H1 (cell line): ENCODE measurements at regions not wholly inside any gene's neighbourhood (a gene's known extent, or its start where the extent isn't known, plus 50 kb on each side); places are given as distances from the start of the nearest gene placed in this dataset.

Experiments
- CTCF ChIA-PET: fragments of 300-600 bp; sonication (Branson Sonifier 250); formaldehyde crosslinking; loops from one replicate; lab custom pipeline; 2021; ENCODE audit not compliant: partially characterized antibody; lab: Charles Lee
- POLR2A ChIA-PET: fragments of 300-600 bp; sonication (Branson Sonifier 250); formaldehyde crosslinking; loops from one replicate; lab custom pipeline; 2021; ENCODE audit warnings: inconsistent platforms; ENCODE audit not compliant: partially characterized antibody; lab: Charles Lee
- DNase-seq, 2 experiments: peaks; one replicate each; pipeline versions ENCODE4 v3.0.0 to v3.0.0-alpha.2; 2010 to 2022; ENCODE audit warnings: low spot score in 2 of 2, low read depth in 1 of 2, mixed read lengths in 1 of 2
- FAIRE-seq: peaks from 2 replicates; lab custom pipeline; 2011; peaks lifted over from hg19 to GRCh38; lab: Jason Lieb, UNC
- H2AFZ ChIP-seq: 2 replicates; pipeline ENCODE4 v1.8.1; 2012; ENCODE audit warnings: low read length, inconsistent platforms
- H2AK5ac ChIP-seq: 2 replicates; pipeline ENCODE4 v1.6.1; 2013; ENCODE audit warnings: low read depth, low read length
- H2BK120ac ChIP-seq: replicated peaks from 2 replicates; pipeline ENCODE3; 2013; ENCODE audit warnings: low read depth, low read length, inconsistent platforms
- H2BK12ac ChIP-seq: 2 replicates; pipeline ENCODE4 v1.6.1; 2013; ENCODE audit warnings: low read depth, low read length
- H2BK15ac ChIP-seq: 2 replicates; pipeline ENCODE4 v1.6.1; 2013; ENCODE audit warnings: low read length
- H2BK20ac ChIP-seq: 2 replicates; pipeline ENCODE4 v1.6.1; 2013; ENCODE audit warnings: low read length
- H2BK5ac ChIP-seq: 2 replicates; pipeline ENCODE4 v1.6.1; 2013; ENCODE audit warnings: low read depth, low read length
- H3K14ac ChIP-seq: 2 replicates; pipeline ENCODE4 v1.6.1; 2013; ENCODE audit warnings: inconsistent platforms; ENCODE audit not compliant: insufficient read length
- H3K18ac ChIP-seq: 2 replicates; pipeline ENCODE4 v1.6.1; 2013; ENCODE audit warnings: low read length; ENCODE audit errors: extremely low read depth
- H3K23ac ChIP-seq: 2 replicates; pipeline ENCODE4 v1.6.1; 2013; ENCODE audit warnings: inconsistent platforms; ENCODE audit not compliant: insufficient read length
- H3K23me2 ChIP-seq: 2 replicates; pipeline ENCODE4 v1.6.1; 2013; ENCODE audit warnings: low read depth, low read length
- H3K27ac ChIP-seq: 2 replicates; pipeline ENCODE4 v1.6.1; 2011; ENCODE audit warnings: low read depth, low read length, inconsistent platforms
- H3K27me3 ChIP-seq, 4 experiments: replicated peaks in 1 of 4; 1 replicate in 1 of 4; 2 replicates in 3 of 4; pipeline versions ENCODE4 v1.6.1 to v1.8.1; 2011 to 2013; ENCODE audit warnings: low read length in 3 of 4, mild to moderate bottlenecking in 3 of 4, inconsistent platforms in 2 of 4, mixed read lengths in 2 of 4, moderate library complexity in 1 of 4; ENCODE audit not compliant: control insufficient read depth in 3 of 4, insufficient read depth in 3 of 4; ENCODE audit errors: extremely low read depth in 1 of 4
- H3K36me3 ChIP-seq, 4 experiments: 2 replicates each; pipeline versions ENCODE4 v1.6.1 to v1.8.1; 2011 to 2013; ENCODE audit warnings: mild to moderate bottlenecking in 4 of 4, low read length in 3 of 4, moderate library complexity in 2 of 4, control low read depth in 1 of 4, inconsistent platforms in 1 of 4; ENCODE audit not compliant: insufficient read depth in 4 of 4, control insufficient read depth in 2 of 4
- H3K4ac ChIP-seq: replicated peaks from 2 replicates; pipeline ENCODE3; 2013; ENCODE audit warnings: low read length, low read depth, mixed read lengths, inconsistent platforms; ENCODE audit not compliant: insufficient read length
- H3K4me1 ChIP-seq, 4 experiments: replicated peaks in 1 of 4; 1 replicate in 1 of 4; 2 replicates in 3 of 4; pipeline versions ENCODE4 v1.6.1 to v1.8.1; 2011 to 2013; ENCODE audit warnings: low read length in 3 of 4, inconsistent platforms in 2 of 4, mixed read lengths in 1 of 4; ENCODE audit not compliant: insufficient read depth in 4 of 4, control insufficient read depth in 3 of 4
- H3K4me2 ChIP-seq, 2 experiments: 2 replicates each; pipeline versions ENCODE4 v1.6.1 to v1.8.1; 2011 to 2013; ENCODE audit warnings: low read depth in 2 of 2, low read length in 2 of 2, control low read depth in 1 of 2, inconsistent platforms in 1 of 2, mild to moderate bottlenecking in 1 of 2; ENCODE audit not compliant: insufficient read depth in 1 of 2
- H3K4me3 ChIP-seq, 4 experiments: fragments of 200-600, 300-600 bp in 1 of 4; sonication (generic), shearing (Covaris generic), sonication (Bioruptor Twin) in 1 of 4; 2 replicates each; pipeline versions ENCODE4 v1.5.1 to v1.8.1; 2011 to 2016; ENCODE audit warnings: low read length in 4 of 4, low read depth in 3 of 4, control low read depth in 2 of 4, inconsistent platforms in 2 of 4, mild to moderate bottlenecking in 2 of 4, mixed read lengths in 1 of 4, moderate library complexity in 1 of 4; ENCODE audit not compliant: insufficient read depth in 2 of 4; ENCODE audit errors: extremely low read depth in 1 of 4
- H3K56ac ChIP-seq: replicated peaks from 2 replicates; pipeline ENCODE3; 2013; ENCODE audit warnings: low read depth, mild to moderate bottlenecking, mixed read lengths, low read length, inconsistent platforms; ENCODE audit not compliant: insufficient read length
- H3K79me1 ChIP-seq: 2 replicates; pipeline ENCODE4 v1.6.1; 2013; ENCODE audit warnings: low read depth, low read length, control low read depth
- H3K79me2 ChIP-seq, 2 experiments: 2 replicates each; pipeline versions ENCODE4 v1.6.1 to v1.8.1; 2012 to 2013; ENCODE audit warnings: low read length in 2 of 2, mild to moderate bottlenecking in 2 of 2, inconsistent platforms in 1 of 2; ENCODE audit not compliant: insufficient read depth in 2 of 2, control insufficient read depth in 1 of 2
- H3K9ac ChIP-seq, 4 experiments: replicated peaks in 1 of 4; 1 replicate in 1 of 4; 2 replicates in 3 of 4; pipeline versions ENCODE4 v1.6.1 to v1.8.1; 2011 to 2013; ENCODE audit warnings: low read depth in 3 of 4, low read length in 3 of 4, control low read depth in 2 of 4, mild to moderate bottlenecking in 2 of 4, moderate library complexity in 2 of 4, inconsistent platforms in 1 of 4; ENCODE audit errors: extremely low read depth in 1 of 4
- H3K9me3 ChIP-seq, 2 experiments: 2 replicates each; pipeline versions ENCODE4 v1.6.1 to v1.8.1; 2012 to 2013; ENCODE audit warnings: mild to moderate bottlenecking in 2 of 2, moderate library complexity in 2 of 2, control low read depth in 1 of 2, inconsistent platforms in 1 of 2, low read depth in 1 of 2, low read length in 1 of 2, mixed read lengths in 1 of 2; ENCODE audit not compliant: insufficient read depth in 2 of 2
- H4K20me1 ChIP-seq, 2 experiments: replicated peaks in 1 of 2; 2 replicates each; pipeline versions ENCODE3 to v1.8.1; 2011 to 2013; ENCODE audit warnings: inconsistent platforms in 2 of 2, low read length in 2 of 2, mild to moderate bottlenecking in 1 of 2; ENCODE audit not compliant: insufficient read depth in 2 of 2, control insufficient read depth in 1 of 2
- H4K5ac ChIP-seq: 2 replicates; pipeline ENCODE4 v1.6.1; 2013; ENCODE audit warnings: low read length, low read depth, mixed read lengths, inconsistent platforms; ENCODE audit not compliant: insufficient read length
- H4K8ac ChIP-seq: 2 replicates; pipeline ENCODE4 v1.8.0; 2013; ENCODE audit warnings: mild to moderate bottlenecking, moderate library complexity, low read length, inconsistent platforms; ENCODE audit not compliant: insufficient read depth; ENCODE audit errors: extremely low read depth
- H4K91ac ChIP-seq: replicated peaks from 2 replicates; pipeline ENCODE3; 2013; ENCODE audit warnings: low read length, mixed read lengths, inconsistent platforms; ENCODE audit not compliant: insufficient read length
- BCL11A ChIP-seq, 2 experiments: IDR thresholded peaks; one replicate each; pipeline ENCODE4 v1.6.1; 2011; ENCODE audit warnings: low read depth in 2 of 2, low read length in 2 of 2, mild to moderate bottlenecking in 2 of 2
- CBX8 ChIP-seq: fragments of 300-800, 300-1000 bp; sonication (generic); IDR thresholded peaks from 2 replicates; pipeline ENCODE4 v1.7.1; 2016; ENCODE audit warnings: low read depth, low read length, borderline replicate concordance
- CEBPB ChIP-seq: IDR thresholded peaks from 2 replicates; pipeline ENCODE4 v1.6.1; 2012; ENCODE audit warnings: low read depth, low read length
- CHD1 ChIP-seq: IDR thresholded peaks from 2 replicates; pipeline ENCODE4 v1.6.1; 2012; ENCODE audit warnings: low read depth, low read length, improper control_type of control experiment
- CHD2 ChIP-seq: IDR thresholded peaks from 2 replicates; pipeline ENCODE4 v1.6.1; 2012; ENCODE audit warnings: low read length, improper control_type of control experiment
- EZH2 ChIP-seq: fragments of 200-600 bp; sonication (generic); IDR thresholded peaks from 2 replicates; pipeline ENCODE4 v1.7.1; 2012; ENCODE audit warnings: low read depth, mild to moderate bottlenecking, moderate library complexity, low read length, inconsistent platforms; ENCODE audit not compliant: severe bottlenecking
- FOSL1 ChIP-seq: IDR thresholded peaks from 2 replicates; pipeline ENCODE4 v1.6.1; 2011; ENCODE audit warnings: mild to moderate bottlenecking, low read depth, low read length, moderate library complexity; ENCODE audit not compliant: insufficient read depth
- KDM1A ChIP-seq: fragments of 200-600, 300-600 bp; sonication (generic); IDR thresholded peaks from 2 replicates; pipeline ENCODE4 v1.7.1; 2016; ENCODE audit warnings: mild to moderate bottlenecking, low read length, borderline replicate concordance
- NRF1 ChIP-seq: IDR thresholded peaks from 2 replicates; pipeline ENCODE4 v1.6.1; 2011; ENCODE audit warnings: mild to moderate bottlenecking, low read depth, low read length, improper control_type of control experiment
- RAD21 ChIP-seq, 2 experiments: IDR thresholded peaks in 1 of 2; conservative IDR thresholded peaks in 1 of 2; 2 replicates each; pipeline ENCODE4 v1.6.1; 2011; ENCODE audit warnings: low read depth in 2 of 2, low read length in 2 of 2, improper control_type of control experiment in 1 of 2, inconsistent platforms in 1 of 2, mild to moderate bottlenecking in 1 of 2, moderate library complexity in 1 of 2
- RXRA ChIP-seq: IDR thresholded peaks from 2 replicates; pipeline ENCODE4 v1.6.1; 2011; ENCODE audit warnings: low read depth, mild to moderate bottlenecking, low read length, moderate library complexity; ENCODE audit not compliant: insufficient read depth
- SAP30 ChIP-seq: fragments of 300-600 bp; sonication (generic); IDR thresholded peaks from 2 replicates; pipeline ENCODE4 v1.7.1; 2012; ENCODE audit warnings: low read length, moderate library complexity, mild to moderate bottlenecking, inconsistent platforms; ENCODE audit not compliant: insufficient read depth, insufficient replicate concordance
- SIRT6 ChIP-seq: IDR thresholded peaks from one replicate; pipeline ENCODE4 v1.7.1; 2012; ENCODE audit warnings: low read length, inconsistent platforms
- SP1 ChIP-seq: IDR thresholded peaks from 2 replicates; pipeline ENCODE4 v1.6.1; 2011; ENCODE audit warnings: low read depth, low read length
- ZNF274 ChIP-seq: IDR thresholded peaks from 2 replicates; pipeline ENCODE4 v1.7.0; 2012; ENCODE audit warnings: low read length, borderline replicate concordance; ENCODE audit errors: extremely low read depth
- WGBS, 2 experiments: shearing (Covaris generic) in 1 of 2; methylation state at CpG; one replicate each; pipeline versions ENCODE4 v1.1.6 to v1.1.7; 2013 to 2015; ENCODE audit warnings: low lambda C conversion rate in 2 of 2, mixed read lengths in 2 of 2, inconsistent platforms in 1 of 2, low coverage in 1 of 2, missing lambda C conversion rate in 1 of 2; ENCODE audit not compliant: insufficient replicate concordance in 2 of 2, insufficient coverage in 1 of 2, insufficient read length in 1 of 2; ENCODE audit errors: extremely low coverage in 1 of 2, missing lambda C conversion rate in 1 of 2; 5-methylcytosine and 5-hydroxymethylcytosine counted together

- no peak overlapping the region for H2BK20ac ChIP-seq
- no peak overlapping the region for H3K56ac ChIP-seq
- no peaks in the 10 kb centered on the region for H3K27me3 ChIP-seq
- no peaks in the 10 kb centered on the region for H3K23me2 ChIP-seq
- no peak overlapping the region for H2AFZ ChIP-seq
- no peak overlapping the region for H2BK12ac ChIP-seq
- DNase-seq (no peak), FAIRE-seq (no peak)
- CTCF ChIA-PET = interaction anchor here (1.7 kb wide), 1 partner anchor 510 kb away, joined by 3 read pairs; no protein-coding TSS in a partner anchor
- H3K18ac ChIP-seq = no peak overlapping the region
- no peak overlapping the region for H3K9ac ChIP-seq
- H3K79me2 ChIP-seq = no peaks in the 10 kb centered on the region
- H3K4me2 ChIP-seq = no peak overlapping the region
- WGBS, 2 experiments = 87% methylated on average over 1 of the region's 1 CpG; no CpG with 5 or more reads in 1 of the 2 experiments
- H3K4ac ChIP-seq = no peak overlapping the region
- no peaks in the 10 kb centered on the region for H3K9me3 ChIP-seq
- POLR2A ChIA-PET = no interaction called here
- no peak overlapping the region for H3K14ac ChIP-seq
- H2BK15ac ChIP-seq = no peak overlapping the region
- no peak overlapping the region for H3K27ac ChIP-seq
- no peak overlapping the region for H4K5ac ChIP-seq
- no peak overlapping the region for H3K4me3 ChIP-seq
- no peak overlapping the region for H2BK5ac ChIP-seq
- H4K91ac ChIP-seq = no peak overlapping the region
- H2BK120ac ChIP-seq = no peak overlapping the region
- no peaks in the 10 kb centered on the region for H4K20me1 ChIP-seq
- H4K8ac ChIP-seq = no peak overlapping the region
- no peaks in the 10 kb centered on the region; a peak in 1 of 7 replicates for H3K4me1 ChIP-seq
- H2AK5ac ChIP-seq = no peak overlapping the region
- H3K23ac ChIP-seq = no peak overlapping the region
- no peaks in the 10 kb centered on the region for H3K79me1 ChIP-seq
- H3K36me3 ChIP-seq = no peaks in the 10 kb centered on the region
- TF ChIP-seq CHD2 (no peak), RAD21 (IDR thresholded peaks at IDR 0.05 in 1 of 2, conservative IDR thresholded peaks at IDR 0.05 in 1 of 2; ENCODE audit: low read depth in 2 of 2, low read length in 2 of 2) (no peak), KDM1A (no peak), SP1 (no peak), SIRT6 (no peak), CEBPB (no peak), RXRA (no peak), NRF1 (no peak), EZH2 (no peak), CBX8 (no peak), FOSL1 (no peak), CHD1 (no peak), SAP30 (no peak), BCL11A (IDR thresholded peaks at IDR 0.05; ENCODE audit: low read depth in 2 of 2, low read length in 2 of 2) (no peak), ZNF274 (no peak)
Observed at GRCh38 chr12:58640314-58640713, 280.0 kb downstream of the LRIG3 start.
